ENCODE measurements at regions not wholly inside any gene's neighbourhood (a gene's known extent, or its start where the extent isn't known, plus 50 kb on each side); places are given as distances from the start of the nearest gene placed in this dataset.

GRCh38 chr4:126375462-126376054 is 1060.8 kb downstream of the FAT4 start:
- no peak for TF ChIP-seq EZH2 (IDR thresholded peaks at IDR 0.05; ENCODE audit: borderline replicate concordance, control insufficient read depth, low read depth, low read length)
- TF ChIP-seq CTCF (IDR thresholded peaks at IDR 0.05 in 2 of 3, conservative IDR thresholded peaks at IDR 0.05 in 1 of 3; ENCODE audit: control insufficient read depth in 2 of 3, extremely low read depth in 1 of 3, insufficient read depth in 1 of 3, low read depth in 3 of 3, low read length in 3 of 3), result no peak
- no peak for TF ChIP-seq BCL11A (IDR thresholded peaks at IDR 0.05; ENCODE audit: low read depth, low read length)
- TF ChIP-seq, protein P1, sequence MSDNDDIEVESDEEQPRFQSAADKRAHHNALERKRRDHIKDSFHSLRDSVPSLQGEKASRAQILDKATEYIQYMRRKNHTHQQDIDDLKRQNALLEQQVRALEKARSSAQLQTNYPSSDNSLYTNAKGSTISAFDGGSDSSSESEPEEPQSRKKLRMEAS (IDR thresholded peaks at IDR 0.05; ENCODE audit: low read depth, low read length), result no peak
- TF ChIP-seq YY1 (IDR thresholded peaks at IDR 0.05; ENCODE audit: low read depth, low read length), result no peak
- no peak for TF ChIP-seq JUND (IDR thresholded peaks at IDR 0.05; ENCODE audit: low read depth, low read length)
- no peak for TF ChIP-seq ATF2 (IDR thresholded peaks at IDR 0.05; ENCODE audit: low read length)
- TF ChIP-seq MTA3 (IDR thresholded peaks at IDR 0.05; ENCODE audit: borderline replicate concordance, low read length), result no peak
- no peak for TF ChIP-seq RAD21 (IDR thresholded peaks at IDR 0.05; ENCODE audit: insufficient read depth, low read depth, low read length)
- no peak for TF ChIP-seq POLR2A (IDR thresholded peaks at IDR 0.05; ENCODE audit: low read depth, low read length)
